ENCODE measurements at regions not wholly inside any gene's neighbourhood (a gene's known extent, or its start where the extent isn't known, plus 50 kb on each side); places are given as distances from the start of the nearest gene placed in this dataset.
"Not testable (repeated sequence)": the region's sequence is repeated elsewhere in the genome, so short reads cannot be mapped to it uniquely, and the experiment has no call there.

- H3K9me3 Mint-ChIP-seq (ENCODE audit: unreplicated experiment): no peaks in the 10 kb centered on the region
- H3K4me1 Mint-ChIP-seq (ENCODE audit: low read depth, unreplicated experiment): no peaks in the 10 kb centered on the region
- no peak overlapping the region for H3K4me3 Mint-ChIP-seq (ENCODE audit: unreplicated experiment)
- no peak overlapping the region for H3K27ac Mint-ChIP-seq (ENCODE audit: unreplicated experiment)
- TF ChIP-seq CTCF (IDR thresholded peaks at IDR 0.05; ENCODE audit: partially characterized antibody, unreplicated experiment): no peak
- DNase-seq: no peak
- peaks cover 11% of the 10 kb centered on the region for H3K36me3 Mint-ChIP-seq (ENCODE audit: unreplicated experiment)
- H3K27me3 Mint-ChIP-seq (ENCODE audit: unreplicated experiment): no peaks in the 10 kb centered on the region
Measured at GRCh38 chr1:218931324-218931723, 242.4 kb upstream of the LYPLAL1 start.

GRCh38 chr1:218933513-218933912 is 240.2 kb upstream of the LYPLAL1 start:
- no peak overlapping the region for H3K4me3 Mint-ChIP-seq (ENCODE audit: unreplicated experiment)
- no peak overlapping the region for H3K27ac Mint-ChIP-seq (ENCODE audit: unreplicated experiment)
- H3K36me3 Mint-ChIP-seq (ENCODE audit: unreplicated experiment): peaks cover 11% of the 10 kb centered on the region
- H3K4me1 Mint-ChIP-seq (ENCODE audit: low read depth, unreplicated experiment): no peaks in the 10 kb centered on the region
- H3K27me3 Mint-ChIP-seq (ENCODE audit: unreplicated experiment): no peaks in the 10 kb centered on the region
- DNase-seq: no peak
- TF ChIP-seq CTCF (IDR thresholded peaks at IDR 0.05; ENCODE audit: partially characterized antibody, unreplicated experiment): no peak
- H3K9me3 Mint-ChIP-seq (ENCODE audit: unreplicated experiment): no peaks in the 10 kb centered on the region

DNA sequence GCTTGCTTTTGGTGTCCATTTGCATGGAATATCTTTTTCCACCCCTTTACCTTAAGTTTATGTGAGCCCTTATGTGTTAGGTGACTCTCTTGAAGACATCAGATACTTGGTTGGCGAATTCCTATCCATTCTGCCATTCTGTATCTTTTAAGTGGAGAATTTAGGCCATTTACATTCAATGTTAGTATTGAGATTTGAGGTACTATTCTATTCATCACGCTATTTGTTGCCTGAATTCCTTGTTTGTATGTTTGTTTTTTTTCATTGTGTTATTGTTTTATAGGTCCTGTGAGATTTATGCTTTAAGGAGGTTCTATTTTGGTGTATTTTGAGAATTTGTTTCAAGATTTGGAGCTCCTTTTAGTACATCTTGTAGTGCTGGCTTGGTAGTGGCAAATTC is 238.3 kb upstream of the LYPLAL1 start:
- not testable (repeated sequence) for DNase-seq; H3K27me3 Mint-ChIP-seq (ENCODE audit: unreplicated experiment); H3K27ac Mint-ChIP-seq (ENCODE audit: unreplicated experiment); H3K4me3 Mint-ChIP-seq (ENCODE audit: unreplicated experiment); H3K9me3 Mint-ChIP-seq (ENCODE audit: unreplicated experiment); H3K4me1 Mint-ChIP-seq (ENCODE audit: low read depth, unreplicated experiment)
- H3K36me3 Mint-ChIP-seq (ENCODE audit: unreplicated experiment): peaks cover 11% of the 10 kb centered on the region

- Mint-ChIP-seq H3K36me3 (ENCODE audit: unreplicated experiment) (peaks cover 11% of the 10 kb centered on the region), H3K9me3 (ENCODE audit: unreplicated experiment) (no peaks in the 10 kb centered on the region), H3K27ac (ENCODE audit: unreplicated experiment) (no peak overlapping the region), H3K27me3 (ENCODE audit: unreplicated experiment) (no peaks in the 10 kb centered on the region), H3K4me3 (ENCODE audit: unreplicated experiment) (no peak overlapping the region), H3K4me1 (ENCODE audit: low read depth, unreplicated experiment) (no peaks in the 10 kb centered on the region)
- DNase-seq: no peak
- no peak for TF ChIP-seq CTCF (IDR thresholded peaks at IDR 0.05; ENCODE audit: partially characterized antibody, unreplicated experiment)
Measured at GRCh38 chr1:218938259-218938658, 235.4 kb upstream of the LYPLAL1 start.

DNA sequence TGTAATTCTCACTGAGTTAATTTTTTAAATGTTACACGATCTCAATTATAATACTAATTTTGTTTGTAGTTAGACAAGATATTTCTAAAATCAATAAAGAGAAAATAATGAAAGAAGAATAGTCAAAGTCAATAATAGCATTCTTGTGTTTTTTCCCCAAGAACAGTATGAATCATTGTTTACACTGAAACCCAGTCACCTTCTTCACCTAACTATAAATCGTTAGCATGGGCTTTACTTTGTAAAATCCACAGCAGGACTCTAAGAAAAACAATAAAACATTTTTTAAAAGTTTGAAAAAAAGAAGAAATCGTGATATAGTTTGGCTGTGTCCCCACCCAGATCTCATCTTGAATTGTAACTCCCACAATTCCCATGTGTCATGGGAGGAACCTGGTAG is 234.6 kb upstream of the LYPLAL1 start:
- Mint-ChIP-seq H3K36me3 (ENCODE audit: unreplicated experiment) (peaks cover 11% of the 10 kb centered on the region), H3K27ac (ENCODE audit: unreplicated experiment) (no peak overlapping the region), H3K9me3 (ENCODE audit: unreplicated experiment) (no peaks in the 10 kb centered on the region), H3K4me1 (ENCODE audit: low read depth, unreplicated experiment) (no peaks in the 10 kb centered on the region), H3K4me3 (ENCODE audit: unreplicated experiment) (no peak overlapping the region), H3K27me3 (ENCODE audit: unreplicated experiment) (no peaks in the 10 kb centered on the region)
- no peak for DNase-seq
- TF ChIP-seq CTCF (IDR thresholded peaks at IDR 0.05; ENCODE audit: partially characterized antibody, unreplicated experiment): no peak

GRCh38 chr1:218942431-218942830 is 231.2 kb upstream of the LYPLAL1 start:
- Mint-ChIP-seq H3K36me3 (ENCODE audit: unreplicated experiment) (no peaks in the 10 kb centered on the region), H3K27ac (ENCODE audit: unreplicated experiment) (no peak overlapping the region), H3K27me3 (ENCODE audit: unreplicated experiment) (no peaks in the 10 kb centered on the region), H3K4me3 (ENCODE audit: unreplicated experiment) (no peak overlapping the region), H3K4me1 (ENCODE audit: low read depth, unreplicated experiment) (no peaks in the 10 kb centered on the region), H3K9me3 (ENCODE audit: unreplicated experiment) (no peaks in the 10 kb centered on the region)
- no peak for TF ChIP-seq CTCF (IDR thresholded peaks at IDR 0.05; ENCODE audit: partially characterized antibody, unreplicated experiment)
- no peak for DNase-seq
